Choroid plexus epithelial cell (primary cell): ENCODE measurements at regions not wholly inside any gene's neighbourhood (a gene's known extent, or its start where the extent isn't known, plus 50 kb on each side); places are given as distances from the start of the nearest gene placed in this dataset.
"Not testable (repeated sequence)": the region's sequence is repeated elsewhere in the genome, so short reads cannot be mapped to it uniquely, and the experiment has no call there.

Experiments used
- DNase-seq: peaks from one replicate; pipeline ENCODE4 v3.0.0-alpha.2; 2010; ENCODE audit warnings: low read depth
- H3K4me3 ChIP-seq: 2 replicates; pipeline ENCODE4 v1.5.1; 2011; ENCODE audit warnings: low read depth, mild to moderate bottlenecking, control low read depth, low read length, moderate library complexity
- TF ChIP-seq, protein P1 (sequence below): conservative IDR thresholded peaks from 2 replicates; pipeline ENCODE4 v1.5.1; 2011; ENCODE audit warnings: low read depth, mild to moderate bottlenecking, control low read depth, inconsistent platforms, low read length, moderate library complexity

DNA sequence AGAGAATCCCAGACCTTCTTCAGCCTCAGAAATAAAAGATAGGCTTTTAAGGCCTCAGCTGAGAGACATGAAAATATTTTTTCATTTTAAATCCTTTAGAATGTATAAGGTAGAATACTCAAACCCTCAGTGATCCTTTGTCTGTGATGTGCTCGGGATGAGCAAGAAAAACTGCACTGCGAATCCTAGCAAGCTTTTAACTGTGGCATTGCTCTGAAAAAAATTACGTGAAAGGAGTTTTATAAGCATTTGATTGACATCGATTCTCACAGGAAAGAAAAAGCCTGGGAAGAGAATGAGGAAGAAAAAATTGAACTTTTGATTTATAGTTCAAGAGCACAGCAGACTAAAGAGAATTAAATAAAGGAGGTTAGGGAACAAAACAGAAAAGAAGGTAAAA, 120.0 kb downstream of the TMEM168 start:
- DNase-seq: no peak
- TF ChIP-seq, protein P1, sequence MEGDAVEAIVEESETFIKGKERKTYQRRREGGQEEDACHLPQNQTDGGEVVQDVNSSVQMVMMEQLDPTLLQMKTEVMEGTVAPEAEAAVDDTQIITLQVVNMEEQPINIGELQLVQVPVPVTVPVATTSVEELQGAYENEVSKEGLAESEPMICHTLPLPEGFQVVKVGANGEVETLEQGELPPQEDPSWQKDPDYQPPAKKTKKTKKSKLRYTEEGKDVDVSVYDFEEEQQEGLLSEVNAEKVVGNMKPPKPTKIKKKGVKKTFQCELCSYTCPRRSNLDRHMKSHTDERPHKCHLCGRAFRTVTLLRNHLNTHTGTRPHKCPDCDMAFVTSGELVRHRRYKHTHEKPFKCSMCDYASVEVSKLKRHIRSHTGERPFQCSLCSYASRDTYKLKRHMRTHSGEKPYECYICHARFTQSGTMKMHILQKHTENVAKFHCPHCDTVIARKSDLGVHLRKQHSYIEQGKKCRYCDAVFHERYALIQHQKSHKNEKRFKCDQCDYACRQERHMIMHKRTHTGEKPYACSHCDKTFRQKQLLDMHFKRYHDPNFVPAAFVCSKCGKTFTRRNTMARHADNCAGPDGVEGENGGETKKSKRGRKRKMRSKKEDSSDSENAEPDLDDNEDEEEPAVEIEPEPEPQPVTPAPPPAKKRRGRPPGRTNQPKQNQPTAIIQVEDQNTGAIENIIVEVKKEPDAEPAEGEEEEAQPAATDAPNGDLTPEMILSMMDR: no peak

DNA sequence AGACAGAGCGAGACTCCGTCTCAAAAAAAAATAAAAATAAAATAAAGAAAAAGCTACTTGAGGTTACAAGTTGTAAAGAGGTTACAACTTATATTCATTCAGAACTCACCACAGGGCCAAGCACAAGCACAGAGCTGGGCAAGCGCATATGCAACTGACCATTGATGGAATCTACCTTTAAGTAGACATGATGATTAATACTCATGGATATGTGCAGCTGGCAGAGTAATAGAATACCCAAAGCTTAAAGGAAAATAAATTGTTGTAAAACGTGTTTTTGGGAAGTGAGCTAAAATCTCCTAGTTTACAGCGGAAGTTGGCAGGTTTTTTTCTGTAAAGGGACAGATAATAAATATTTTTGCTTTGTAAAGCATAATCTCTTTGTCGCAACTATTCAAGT, 111.6 kb downstream of the TMEM168 start:
- no peak for DNase-seq
- TF ChIP-seq, protein P1: no peak
- H3K4me3 ChIP-seq: no peak overlapping the region

More for the DNA sequence above, 120.0 kb downstream of the TMEM168 start:
- H3K4me3 ChIP-seq: no peak overlapping the region

DNA sequence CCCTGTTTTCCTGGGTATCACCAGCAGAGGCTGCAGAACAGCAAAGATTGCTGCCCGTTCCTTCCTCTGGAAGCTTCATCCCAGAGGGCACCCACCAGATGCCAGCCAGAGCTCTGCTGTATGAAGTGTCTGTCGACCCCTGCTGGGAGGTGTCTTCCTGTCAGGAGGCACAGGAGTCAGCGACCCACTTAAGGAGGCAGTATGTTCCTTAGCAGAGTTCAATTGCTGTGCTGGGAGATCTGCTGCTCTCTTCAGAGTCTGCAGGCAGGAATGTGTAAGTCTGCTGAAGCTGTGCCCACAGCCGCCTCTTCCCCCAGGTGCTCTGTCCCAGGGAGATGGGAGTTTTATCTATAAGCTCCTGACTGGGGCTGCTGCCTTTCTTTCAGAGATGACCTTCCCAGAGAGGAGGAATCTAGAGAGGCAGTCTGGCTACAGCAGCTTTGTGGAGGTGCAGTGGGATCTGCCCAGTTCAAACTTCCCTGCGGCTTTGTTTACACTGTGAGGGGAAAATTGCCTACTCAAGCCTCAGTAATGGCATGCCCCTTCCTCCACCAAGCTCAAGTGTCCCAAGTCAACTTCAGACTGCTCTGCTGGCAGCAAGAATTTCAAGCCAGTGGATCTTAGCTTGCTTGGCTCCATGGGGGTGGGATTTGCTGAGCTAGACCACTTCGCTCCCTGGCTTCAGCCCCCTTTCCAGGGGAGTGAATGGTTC, 100.6 kb downstream of the TMEM168 start:
- not testable (repeated sequence) for H3K4me3 ChIP-seq, DNase-seq

DNA sequence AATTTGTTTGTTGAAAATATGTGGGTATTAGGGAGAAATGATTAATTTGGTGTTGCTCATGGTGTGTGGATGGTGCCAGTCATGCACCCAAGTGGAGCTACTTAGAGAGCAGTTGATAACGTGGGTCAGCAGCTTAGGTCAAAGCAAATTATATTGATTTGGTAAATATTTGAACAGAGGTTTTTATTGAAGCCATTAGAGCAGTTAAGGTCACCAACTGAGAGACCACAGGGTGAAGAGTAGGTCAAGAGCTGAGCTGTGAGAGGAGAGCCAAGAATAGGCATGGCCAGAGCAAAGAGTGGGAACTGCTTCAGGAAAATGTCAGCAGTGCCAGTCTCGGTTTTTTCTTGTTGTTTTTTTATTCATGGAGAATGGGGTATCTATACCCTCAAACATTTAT, 97.9 kb downstream of the TMEM168 start:
- H3K4me3 ChIP-seq: no peak overlapping the region
- DNase-seq: no peak
- TF ChIP-seq, protein P1: no peak

DNA sequence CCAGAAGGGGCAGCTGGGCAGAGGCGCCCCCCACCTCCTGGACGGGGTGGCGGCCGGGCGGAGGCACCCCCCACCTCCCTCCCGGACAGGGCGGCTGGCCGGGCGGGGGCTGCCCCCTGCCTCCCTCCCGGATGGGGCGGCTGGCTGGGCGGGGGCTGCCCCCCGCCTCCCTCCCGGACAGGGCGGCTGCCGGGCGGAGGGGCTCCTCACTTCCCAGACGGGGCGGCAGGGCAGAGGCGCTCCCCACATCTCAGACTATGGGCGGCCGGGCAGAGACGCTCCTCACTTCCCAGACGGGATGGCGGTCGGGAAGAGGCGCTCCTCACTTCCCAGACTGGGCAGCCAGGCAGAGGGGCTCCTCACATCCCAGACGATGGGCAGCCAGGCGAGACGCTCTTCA, 93.0 kb downstream of the TMEM168 start:
- H3K4me3 ChIP-seq, DNase-seq: not testable (repeated sequence)

DNA sequence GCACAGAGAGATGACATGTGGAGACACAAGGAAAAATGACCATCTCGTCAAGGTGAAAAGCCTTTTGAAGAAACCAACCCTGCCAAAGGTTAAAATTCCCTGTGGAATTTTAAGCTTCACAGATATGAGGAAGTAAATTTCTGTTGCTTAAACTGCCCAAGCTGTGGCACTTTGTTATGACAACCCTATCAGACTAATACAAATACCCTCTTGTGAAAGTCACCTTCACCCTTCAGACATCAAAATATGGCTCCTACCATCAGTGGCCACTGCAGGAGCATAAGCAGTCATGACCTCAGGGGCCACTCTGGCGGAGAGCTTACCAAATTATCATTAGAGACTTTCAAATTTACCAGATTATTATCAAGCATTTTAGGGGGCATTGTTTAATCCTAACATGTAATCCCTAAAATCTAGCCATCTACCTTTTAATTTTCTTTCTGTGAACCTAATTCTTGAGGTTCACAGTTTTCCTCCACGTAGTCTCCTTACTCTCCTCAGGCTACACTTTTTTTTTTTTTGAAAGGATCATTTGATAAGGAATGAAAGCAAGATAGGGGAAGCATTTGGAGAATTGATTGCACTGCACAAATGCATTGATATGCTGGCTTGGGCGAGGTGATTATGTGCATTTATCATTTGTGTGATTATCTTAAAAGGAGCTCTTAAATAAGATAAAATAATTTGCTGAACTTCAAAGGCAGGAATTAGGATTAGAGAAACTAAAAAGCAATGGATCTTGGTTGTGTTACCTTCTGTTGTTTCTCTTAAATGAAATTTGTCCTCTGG, 90.3 kb downstream of the TMEM168 start:
- no peak for DNase-seq
- no peak overlapping the region for H3K4me3 ChIP-seq
- TF ChIP-seq, protein P1: no peak

DNA sequence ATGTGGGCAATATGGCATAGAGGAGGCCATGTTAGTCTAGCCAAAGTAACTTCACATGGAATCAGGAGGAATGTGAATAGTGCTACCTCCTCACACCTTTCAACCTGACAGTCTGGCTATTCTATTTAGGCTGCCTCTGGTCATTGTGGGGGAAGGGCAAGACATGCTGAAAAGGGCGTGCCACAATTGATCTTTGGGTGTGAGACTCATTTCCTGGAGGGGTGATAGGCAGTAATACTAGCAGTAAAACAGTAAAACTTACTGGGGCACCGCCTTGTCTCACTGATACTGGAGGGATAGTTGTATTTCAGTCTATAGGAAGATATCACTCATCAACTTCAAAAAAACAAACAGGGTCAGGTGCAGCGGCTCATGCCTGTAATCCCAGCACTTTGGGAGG, 88.7 kb downstream of the TMEM168 start:
- no peak for DNase-seq
- TF ChIP-seq, protein P1: no peak
- no peak overlapping the region for H3K4me3 ChIP-seq

DNA sequence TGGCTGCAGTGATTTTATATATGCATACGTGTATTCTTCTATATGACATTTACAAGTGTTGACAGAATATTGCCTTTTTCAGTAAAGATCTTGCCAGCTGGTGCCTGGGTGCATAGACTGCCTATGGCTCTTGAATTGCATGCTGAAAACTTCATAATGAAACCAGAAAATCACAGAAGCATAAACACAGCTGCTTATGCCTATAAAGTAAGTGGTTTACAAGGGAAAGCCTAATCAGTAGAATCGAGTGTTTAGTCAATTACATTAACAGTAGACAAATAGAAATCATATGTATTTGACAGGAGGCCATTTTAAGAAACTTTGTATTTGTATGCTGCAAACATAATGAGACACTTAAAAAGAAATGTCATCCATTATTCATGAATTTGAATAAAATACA, 82.5 kb downstream of the TMEM168 start:
- DNase-seq: no peak
- TF ChIP-seq, protein P1: no peak
- H3K4me3 ChIP-seq: no peak overlapping the region
